Activated T-helper 2 cell treated with anti-CD3 and anti-CD28 coated beads, Interferon-gamma antibody, Interleukin-2, Interleukin-4, amounts not matched to agents 10 μg/mL and 5 μg/mL and 100 μg/mL, durations not matched to agents 14 hours and 24 hours and 36 hours (primary cell): ENCODE measurements at regions not wholly inside any gene's neighbourhood (a gene's known extent, or its start where the extent isn't known, plus 50 kb on each side); places are given as distances from the start of the nearest gene placed in this dataset.
"Not testable (repeated sequence)": the region's sequence is repeated elsewhere in the genome, so short reads cannot be mapped to it uniquely, and the experiment has no call there.

Experiments
- DNase-seq: peaks from one replicate; pipeline ENCODE4 v3.0.0; 2021; ENCODE audit warnings: low spot score
- H3K27ac Mint-ChIP-seq: one replicate; pipeline ENCODE4 v1.8.0; 2021; ENCODE audit warnings: mixed read lengths
- H3K27me3 Mint-ChIP-seq: one replicate; pipeline ENCODE4 v1.8.0; 2021; ENCODE audit warnings: low read depth, mixed read lengths
- H3K36me3 Mint-ChIP-seq: one replicate; pipeline ENCODE4 v1.8.0; 2021; ENCODE audit warnings: low read depth, mixed read lengths
- H3K4me1 Mint-ChIP-seq: one replicate; pipeline ENCODE4 v1.8.0; 2021; ENCODE audit warnings: low read depth, mixed read lengths
- H3K4me3 Mint-ChIP-seq: one replicate; pipeline ENCODE4 v1.8.0; 2021; ENCODE audit warnings: low read depth, mild to moderate bottlenecking, moderate library complexity, mixed read lengths
- H3K9me3 Mint-ChIP-seq: one replicate; pipeline ENCODE4 v1.8.0; 2021; ENCODE audit warnings: mixed read lengths
- intact Hi-C: fragments of 100-400 bp; cut with micrococcal nuclease; formaldehyde crosslinking; loops from one replicate; pipeline ENCODE4 v1.15.1; 2023

DNA sequence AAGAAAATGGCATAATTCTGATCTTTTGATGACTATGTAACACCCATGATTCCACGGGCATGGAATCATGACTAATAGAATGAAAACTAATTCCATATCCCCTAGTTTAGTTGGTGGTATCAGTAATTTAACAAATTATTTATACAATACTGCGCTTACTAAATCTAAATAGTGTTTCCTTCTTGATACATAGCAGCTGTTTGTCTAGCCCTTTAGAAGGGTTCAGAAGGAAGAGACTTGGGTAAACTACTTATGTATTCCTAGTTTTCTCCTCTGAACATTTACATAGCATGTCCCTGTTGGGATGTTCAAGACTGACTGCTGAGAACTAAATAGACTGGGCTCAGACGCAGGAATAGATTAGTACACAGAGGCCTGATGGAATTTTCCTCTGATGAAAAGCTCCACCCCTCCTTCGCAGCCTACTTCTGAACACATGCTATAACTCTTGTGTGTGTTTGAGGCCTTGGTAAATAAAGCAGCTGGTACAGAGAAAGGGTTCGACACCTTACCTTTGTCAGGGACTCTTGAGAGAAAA is 330.6 kb upstream of the LMCD1 start:
- H3K4me1 Mint-ChIP-seq = no peaks in the 10 kb centered on the region
- H3K4me3 Mint-ChIP-seq = no peak overlapping the region
- H3K27ac Mint-ChIP-seq = no peak overlapping the region
- DNase-seq = no peak
- intact Hi-C loops = no loop called here
- H3K36me3 Mint-ChIP-seq = no peaks in the 10 kb centered on the region
- no peaks in the 10 kb centered on the region for H3K27me3 Mint-ChIP-seq
- no peaks in the 10 kb centered on the region for H3K9me3 Mint-ChIP-seq

- intact Hi-C loops = no loop called here
- no peak for DNase-seq
- no peaks in the 10 kb centered on the region for H3K27me3 Mint-ChIP-seq
- no peaks in the 10 kb centered on the region for H3K9me3 Mint-ChIP-seq
- no peaks in the 10 kb centered on the region for H3K4me1 Mint-ChIP-seq
- H3K36me3 Mint-ChIP-seq = no peaks in the 10 kb centered on the region
- no peak overlapping the region for H3K27ac Mint-ChIP-seq
- no peak overlapping the region for H3K4me3 Mint-ChIP-seq
Observed at GRCh38 chr3:8173892-8174291, 327.7 kb upstream of the LMCD1 start.

GRCh38 chr3:8176759-8177483 is 324.7 kb upstream of the LMCD1 start:
- DNase-seq, H3K4me1 Mint-ChIP-seq, intact Hi-C loops, H3K4me3 Mint-ChIP-seq, H3K9me3 Mint-ChIP-seq, H3K27ac Mint-ChIP-seq, H3K36me3 Mint-ChIP-seq, H3K27me3 Mint-ChIP-seq: not testable (repeated sequence)

GRCh38 chr3:8178516-8178915 is 323.1 kb upstream of the LMCD1 start:
- DNase-seq, H3K27ac Mint-ChIP-seq, H3K27me3 Mint-ChIP-seq, H3K9me3 Mint-ChIP-seq, H3K4me3 Mint-ChIP-seq, H3K36me3 Mint-ChIP-seq, H3K4me1 Mint-ChIP-seq, intact Hi-C loops: not testable (repeated sequence)

- Mint-ChIP-seq H3K27me3 (no peaks in the 10 kb centered on the region), H3K9me3 (no peaks in the 10 kb centered on the region), H3K4me3 (no peak overlapping the region), H3K4me1 (no peaks in the 10 kb centered on the region), H3K36me3 (no peaks in the 10 kb centered on the region), H3K27ac (no peak overlapping the region)
- intact Hi-C loops = no loop called here
- no peak for DNase-seq
Observed at GRCh38 chr3:8182904-8183303, 318.7 kb upstream of the LMCD1 start.

GRCh38 chr3:8183627-8184026 is 318.0 kb upstream of the LMCD1 start:
- Mint-ChIP-seq H3K4me1 (no peaks in the 10 kb centered on the region), H3K36me3 (no peaks in the 10 kb centered on the region), H3K9me3 (no peaks in the 10 kb centered on the region)

DNA sequence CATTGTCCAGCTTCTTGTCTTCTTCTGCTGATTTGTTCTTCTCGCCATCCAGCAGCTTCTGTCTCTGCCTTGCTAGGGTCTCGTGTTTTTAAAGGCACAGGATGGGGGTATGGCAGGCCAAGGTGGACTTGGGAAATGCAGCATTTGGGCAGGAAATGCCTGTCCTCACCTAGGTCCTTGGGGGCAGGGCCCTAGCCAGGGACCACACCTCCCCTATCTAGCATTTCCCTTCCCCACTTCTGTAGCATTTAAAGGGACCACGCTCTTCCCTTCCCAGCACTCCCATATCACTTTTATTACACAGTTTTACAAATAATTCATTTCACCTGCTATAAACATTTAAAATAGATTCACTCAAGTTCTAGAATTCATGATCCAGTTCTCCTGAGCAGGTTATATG is 315.4 kb upstream of the LMCD1 start:
- H3K36me3 Mint-ChIP-seq = no peaks in the 10 kb centered on the region
- H3K4me1 Mint-ChIP-seq = no peaks in the 10 kb centered on the region
- H3K4me3 Mint-ChIP-seq = no peak overlapping the region
- no peaks in the 10 kb centered on the region for H3K27me3 Mint-ChIP-seq
- intact Hi-C loops = no loop called here
- DNase-seq = no peak
- no peaks in the 10 kb centered on the region for H3K9me3 Mint-ChIP-seq
- H3K27ac Mint-ChIP-seq = no peak overlapping the region

More at GRCh38 chr3:8183627-8184026, 318.0 kb upstream of the LMCD1 start:
- intact Hi-C loops = no loop called here
- Mint-ChIP-seq H3K27me3 (no peaks in the 10 kb centered on the region), H3K4me3 (no peak overlapping the region), H3K27ac (no peak overlapping the region)
- DNase-seq = no peak

DNA sequence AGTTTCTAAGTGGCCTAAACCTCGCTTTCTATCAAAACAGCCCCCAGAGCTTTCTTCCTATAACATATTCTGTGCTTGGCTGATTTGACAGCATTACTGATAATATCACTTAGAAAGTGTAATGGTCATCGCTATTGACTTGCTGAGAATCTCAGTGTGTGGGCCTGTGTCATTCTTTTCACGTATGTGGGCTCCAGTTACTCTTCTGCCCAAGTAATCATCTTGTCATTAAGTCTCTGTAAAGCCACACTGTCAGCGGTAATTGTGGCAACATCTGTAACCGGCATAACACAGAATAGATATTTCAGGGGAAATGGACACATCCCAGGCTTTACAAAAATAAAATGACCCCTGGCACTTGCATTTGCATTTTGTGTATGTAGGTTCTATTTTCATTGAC is 313.6 kb upstream of the LMCD1 start:
- intact Hi-C loops = no loop called here
- H3K27me3 Mint-ChIP-seq = no peaks in the 10 kb centered on the region
- no peak for DNase-seq
- no peak overlapping the region for H3K27ac Mint-ChIP-seq
- no peak overlapping the region for H3K4me3 Mint-ChIP-seq
- no peaks in the 10 kb centered on the region for H3K4me1 Mint-ChIP-seq
- no peaks in the 10 kb centered on the region for H3K9me3 Mint-ChIP-seq
- no peaks in the 10 kb centered on the region for H3K36me3 Mint-ChIP-seq

DNA sequence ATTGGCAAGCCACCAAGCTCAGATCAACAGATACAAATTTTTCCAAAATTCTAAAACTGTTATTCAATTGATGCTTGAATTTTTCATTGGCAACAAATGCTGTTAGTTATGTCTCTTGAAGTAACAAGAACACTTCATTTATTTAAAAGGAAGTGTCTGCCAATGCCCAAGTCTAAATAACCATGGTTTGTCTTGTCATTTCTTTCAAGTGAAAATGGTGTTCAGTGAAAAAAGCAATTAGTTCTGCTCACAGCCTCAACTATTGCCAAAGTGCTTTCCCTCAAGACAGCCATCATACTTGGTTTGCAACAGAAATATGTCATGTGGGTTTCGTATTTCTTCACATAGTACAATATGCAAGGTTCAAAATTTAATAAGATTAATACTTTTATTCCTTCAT is 312.6 kb upstream of the LMCD1 start:
- Mint-ChIP-seq H3K27ac (no peak overlapping the region), H3K4me3 (no peak overlapping the region), H3K36me3 (no peaks in the 10 kb centered on the region), H3K4me1 (no peaks in the 10 kb centered on the region), H3K9me3 (no peaks in the 10 kb centered on the region), H3K27me3 (no peaks in the 10 kb centered on the region)
- intact Hi-C loops = no loop called here
- DNase-seq = no peak

DNA sequence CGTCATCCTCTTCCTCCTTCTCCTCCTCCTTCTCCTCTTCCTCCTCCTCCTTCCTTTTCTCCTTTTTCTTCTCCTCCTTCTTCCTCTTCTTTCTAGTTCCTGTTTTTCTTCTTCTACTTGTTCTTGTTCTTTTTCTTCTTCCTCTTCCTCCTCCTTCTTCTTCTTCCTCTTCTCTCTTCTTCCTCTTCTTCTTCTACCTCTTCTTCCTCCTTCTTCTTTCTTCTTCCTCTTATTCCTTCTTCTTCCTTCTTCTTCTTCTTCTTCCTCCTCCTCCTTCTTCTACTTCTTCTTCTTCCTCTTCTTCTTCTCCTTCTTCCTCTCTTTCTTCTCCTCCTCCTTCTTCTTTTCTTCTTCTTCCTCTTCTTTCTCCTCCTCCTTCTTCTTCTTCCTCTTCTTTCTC is 310.2 kb upstream of the LMCD1 start:
- no peaks in the 10 kb centered on the region for H3K36me3 Mint-ChIP-seq
- H3K4me3 Mint-ChIP-seq = no peak overlapping the region
- no peaks in the 10 kb centered on the region for H3K9me3 Mint-ChIP-seq
- no peak overlapping the region for H3K27ac Mint-ChIP-seq
- intact Hi-C loops = no loop called here
- H3K4me1 Mint-ChIP-seq = no peaks in the 10 kb centered on the region
- DNase-seq = no peak
- H3K27me3 Mint-ChIP-seq = no peaks in the 10 kb centered on the region

- no peak for DNase-seq
- no peaks in the 10 kb centered on the region for H3K9me3 Mint-ChIP-seq
- H3K4me1 Mint-ChIP-seq = no peaks in the 10 kb centered on the region
- intact Hi-C loops = no loop called here
- H3K36me3 Mint-ChIP-seq = no peaks in the 10 kb centered on the region
- H3K4me3 Mint-ChIP-seq = no peak overlapping the region
- H3K27ac Mint-ChIP-seq = no peak overlapping the region
- H3K27me3 Mint-ChIP-seq = no peaks in the 10 kb centered on the region
Observed at GRCh38 chr3:8197384-8197783, 304.2 kb upstream of the LMCD1 start.

GRCh38 chr3:8198605-8199004 is 303.0 kb upstream of the LMCD1 start:
- intact Hi-C loops = no loop called here
- no peak for DNase-seq

DNA sequence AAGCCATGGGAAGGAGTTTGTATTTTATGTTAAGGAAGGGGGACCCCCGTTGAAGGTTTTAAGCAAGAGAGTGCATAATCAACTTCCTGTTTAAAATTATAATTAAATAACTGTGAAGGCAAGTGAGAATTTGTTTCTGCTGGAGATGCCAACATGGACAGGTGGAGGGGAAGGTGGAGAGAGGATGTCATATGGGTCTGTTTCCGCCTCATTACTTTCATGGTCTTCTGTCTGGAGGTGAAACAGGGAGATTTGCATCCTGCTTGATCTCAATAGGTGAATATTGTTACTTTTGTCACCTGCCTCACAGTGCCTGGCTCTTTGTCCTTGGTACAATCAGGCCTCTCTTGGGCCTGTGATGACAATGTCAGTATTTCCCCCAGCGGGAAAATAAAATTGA is 300.6 kb upstream of the LMCD1 start:
- intact Hi-C loops = no loop called here
- Mint-ChIP-seq H3K4me3 (no peak overlapping the region), H3K4me1 (no peaks in the 10 kb centered on the region), H3K27ac (no peak overlapping the region), H3K36me3 (no peaks in the 10 kb centered on the region), H3K9me3 (no peaks in the 10 kb centered on the region), H3K27me3 (no peaks in the 10 kb centered on the region)
- no peak for DNase-seq

More at GRCh38 chr3:8198605-8199004, 303.0 kb upstream of the LMCD1 start:
- Mint-ChIP-seq H3K36me3 (no peaks in the 10 kb centered on the region), H3K4me3 (no peak overlapping the region), H3K27me3 (no peaks in the 10 kb centered on the region), H3K4me1 (no peaks in the 10 kb centered on the region), H3K9me3 (no peaks in the 10 kb centered on the region), H3K27ac (no peak overlapping the region)

DNA sequence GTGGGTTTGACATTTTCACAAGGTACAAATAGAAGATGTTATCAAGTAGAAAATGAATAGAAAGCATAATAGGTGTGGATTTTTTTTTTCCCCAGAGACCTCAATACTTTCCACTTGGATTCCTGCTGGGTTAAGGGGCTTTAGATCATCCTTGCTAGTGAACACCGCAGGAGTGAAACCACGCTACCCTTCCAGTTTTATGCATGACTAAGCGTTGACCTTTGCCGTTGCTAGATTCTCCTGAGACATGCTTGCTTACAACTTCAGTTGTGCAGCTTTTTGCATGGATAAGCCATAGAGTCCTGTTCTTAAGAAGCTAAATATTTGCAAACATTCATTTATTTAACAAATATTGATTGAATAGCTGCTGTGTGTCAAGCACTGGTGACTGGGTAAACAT is 299.7 kb upstream of the LMCD1 start:
- Mint-ChIP-seq H3K27ac (no peak overlapping the region), H3K4me3 (no peak overlapping the region), H3K4me1 (no peaks in the 10 kb centered on the region), H3K9me3 (no peaks in the 10 kb centered on the region), H3K36me3 (no peaks in the 10 kb centered on the region), H3K27me3 (no peaks in the 10 kb centered on the region)
- DNase-seq = no peak
- intact Hi-C loops = no loop called here
